ENCODE measurements at regions not wholly inside any gene's neighbourhood (a gene's known extent, or its start where the extent isn't known, plus 50 kb on each side); places are given as distances from the start of the nearest gene placed in this dataset.

DNA sequence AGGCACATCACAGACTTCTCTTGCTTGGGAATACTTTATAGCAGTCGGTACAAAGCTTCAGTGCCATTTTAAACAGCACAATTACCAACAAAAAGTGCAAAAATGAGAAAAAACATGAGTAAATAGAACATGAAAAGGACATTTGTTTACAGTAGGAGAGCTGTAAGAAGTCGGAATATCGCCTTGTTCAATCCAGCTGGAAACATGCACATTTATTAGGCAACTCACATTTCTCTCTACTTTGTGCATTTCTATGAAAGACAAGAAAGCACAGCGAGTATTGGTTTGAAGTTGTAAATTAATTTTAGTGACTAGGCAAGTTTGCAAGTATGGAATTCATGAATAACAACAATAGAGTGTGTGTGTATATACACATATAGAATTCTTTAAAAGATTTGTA, 484.7 kb downstream of the DACH1 start:
- Histone ChIP-seq H3K9ac (ENCODE audit: low read depth in 1 of 2, low read length in 2 of 2) (no peak overlapping the region), H3K4me3 (ENCODE audit: low read depth in 1 of 2, low read length in 2 of 2) (no peak overlapping the region), H3K36me3 (ENCODE audit: control insufficient read depth in 1 of 2, insufficient read depth in 2 of 2, low read length in 2 of 2) (no peaks in the 10 kb centered on the region), H3K27me3 (ENCODE audit: control insufficient read depth in 1 of 2, insufficient read depth in 2 of 2, low read length in 2 of 2) (no peaks in the 10 kb centered on the region), H3K4me1 (ENCODE audit: control insufficient read depth in 1 of 2, insufficient read depth in 2 of 2, low read length in 2 of 2) (peaks cover 0 to 6% of the 10 kb centered on the region in 2 donors), H3K9me3 (ENCODE audit: control insufficient read depth in 1 of 2, low read length in 2 of 2) (no peaks in the 10 kb centered on the region), H3K27ac (ENCODE audit: low read depth, low read length) (no peak overlapping the region)

DNA sequence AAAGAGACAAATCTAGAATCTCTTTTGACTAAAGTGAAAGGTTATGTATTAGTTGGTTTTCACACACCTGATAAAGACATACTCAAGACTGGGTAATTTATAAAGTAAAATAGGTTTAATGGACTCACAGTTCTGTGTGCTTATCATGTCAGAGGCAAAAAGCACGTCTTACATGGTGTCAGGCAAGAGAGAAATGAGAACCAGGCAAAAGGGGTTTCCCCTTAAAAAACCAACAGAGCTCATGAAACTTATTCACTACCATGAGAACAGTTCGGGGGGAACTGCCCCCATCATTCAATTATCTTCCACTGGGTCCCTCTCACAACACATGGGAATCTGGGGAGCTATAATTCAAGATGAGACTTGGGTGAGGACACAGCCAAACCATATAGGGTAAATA, 486.8 kb downstream of the DACH1 start:
- H3K27me3 ChIP-seq (ENCODE audit: control insufficient read depth in 1 of 2, insufficient read depth in 2 of 2, low read length in 2 of 2) = no peaks in the 10 kb centered on the region
- H3K9me3 ChIP-seq (ENCODE audit: control insufficient read depth in 1 of 2, low read length in 2 of 2) = no peaks in the 10 kb centered on the region
- H3K4me3 ChIP-seq (ENCODE audit: low read depth in 1 of 2, low read length in 2 of 2) = no peak overlapping the region
- H3K4me1 ChIP-seq (ENCODE audit: control insufficient read depth in 1 of 2, insufficient read depth in 2 of 2, low read length in 2 of 2) = peaks cover 0 to 6% of the 10 kb centered on the region in 2 donors
- no peak overlapping the region for H3K9ac ChIP-seq (ENCODE audit: low read depth in 1 of 2, low read length in 2 of 2)
- no peaks in the 10 kb centered on the region for H3K36me3 ChIP-seq (ENCODE audit: control insufficient read depth in 1 of 2, insufficient read depth in 2 of 2, low read length in 2 of 2)
- no peak overlapping the region for H3K27ac ChIP-seq (ENCODE audit: low read depth, low read length)

DNA sequence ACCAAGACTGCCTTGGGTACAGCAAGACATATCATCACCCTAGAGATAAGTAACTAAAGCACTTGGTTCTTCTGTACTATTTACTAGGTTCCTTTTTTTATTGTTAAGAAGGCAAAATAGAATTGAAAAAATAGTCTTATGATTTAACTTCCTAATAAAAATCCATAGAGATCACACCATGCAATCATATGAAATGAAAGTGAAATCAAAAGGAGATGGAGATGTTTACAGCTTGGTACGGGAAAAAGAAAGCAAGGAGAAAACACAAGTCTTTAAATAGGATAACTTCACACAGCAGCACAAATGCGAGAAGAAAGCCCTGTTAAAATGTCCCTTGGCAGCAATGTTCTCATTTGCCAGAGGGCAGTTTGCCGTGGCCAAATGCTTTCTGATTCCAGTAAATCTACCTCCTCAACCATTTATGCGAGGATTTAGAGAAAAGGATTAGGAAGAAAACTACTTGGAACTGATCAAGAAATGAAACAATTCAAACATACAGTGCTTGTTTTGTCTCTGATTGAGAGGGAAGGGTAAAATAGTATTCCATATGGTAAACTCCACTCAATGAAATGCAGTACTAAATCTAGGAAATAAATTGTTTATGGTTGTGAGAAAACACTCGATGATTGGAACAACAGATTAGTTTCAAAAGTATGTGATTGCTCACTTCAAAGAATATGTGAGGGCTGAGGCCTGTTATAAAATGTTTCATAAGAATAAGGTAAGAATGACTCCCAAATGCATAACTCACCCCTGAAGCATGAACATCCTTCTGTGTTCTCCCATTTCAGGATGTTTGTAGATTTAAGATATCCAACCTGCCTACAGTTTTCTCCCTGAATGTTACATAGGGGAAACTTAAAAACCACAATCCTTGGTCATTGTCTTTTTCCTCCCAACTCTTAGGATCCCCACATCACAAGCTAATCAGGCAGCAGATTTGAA, 487.8 kb downstream of the DACH1 start:
- Histone ChIP-seq H3K27ac (ENCODE audit: low read depth, low read length) (no peak overlapping the region), H3K27me3 (ENCODE audit: control insufficient read depth in 1 of 2, insufficient read depth in 2 of 2, low read length in 2 of 2) (no peaks in the 10 kb centered on the region), H3K9ac (ENCODE audit: low read depth in 1 of 2, low read length in 2 of 2) (peak overlapping the region; percentile 42 to 49), H3K4me1 (ENCODE audit: control insufficient read depth in 1 of 2, insufficient read depth in 2 of 2, low read length in 2 of 2) (peaks cover 0 to 6% of the 10 kb centered on the region in 2 donors), H3K4me3 (ENCODE audit: low read depth in 1 of 2, low read length in 2 of 2) (peak overlapping the region; percentile 59 to 66), H3K36me3 (ENCODE audit: control insufficient read depth in 1 of 2, insufficient read depth in 2 of 2, low read length in 2 of 2) (no peaks in the 10 kb centered on the region), H3K9me3 (ENCODE audit: control insufficient read depth in 1 of 2, low read length in 2 of 2) (no peaks in the 10 kb centered on the region)

DNA sequence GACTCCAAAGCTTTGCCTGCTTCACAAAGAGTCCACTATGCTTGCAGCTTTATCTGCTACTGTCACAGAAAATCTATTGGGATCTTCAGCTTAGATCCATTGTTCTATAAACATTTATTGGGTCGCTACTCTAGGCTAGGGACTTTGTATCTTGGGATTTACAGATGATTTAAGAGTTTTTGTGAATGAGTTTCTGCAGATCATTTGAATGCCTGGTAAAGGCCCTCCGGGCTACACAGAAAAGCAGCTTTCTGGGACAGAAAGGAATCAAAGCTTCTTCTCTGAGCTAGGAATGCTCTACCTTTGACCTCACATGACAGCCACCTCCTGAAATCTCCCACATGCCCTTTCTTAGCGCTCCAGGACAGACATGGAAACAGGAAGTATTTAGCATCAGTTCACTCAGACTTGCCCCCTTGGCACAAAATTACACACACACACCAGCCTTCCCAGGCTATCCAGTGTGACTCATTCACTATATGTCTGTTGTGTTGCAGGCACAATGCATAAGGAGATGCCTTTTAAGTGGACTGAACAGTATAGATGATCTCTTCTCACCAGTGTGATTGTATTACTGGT, 492.4 kb downstream of the DACH1 start:
- no peaks in the 10 kb centered on the region for H3K27me3 ChIP-seq (ENCODE audit: control insufficient read depth in 1 of 2, insufficient read depth in 2 of 2, low read length in 2 of 2)
- H3K4me3 ChIP-seq (ENCODE audit: low read depth in 1 of 2, low read length in 2 of 2) = no peak overlapping the region

DNA sequence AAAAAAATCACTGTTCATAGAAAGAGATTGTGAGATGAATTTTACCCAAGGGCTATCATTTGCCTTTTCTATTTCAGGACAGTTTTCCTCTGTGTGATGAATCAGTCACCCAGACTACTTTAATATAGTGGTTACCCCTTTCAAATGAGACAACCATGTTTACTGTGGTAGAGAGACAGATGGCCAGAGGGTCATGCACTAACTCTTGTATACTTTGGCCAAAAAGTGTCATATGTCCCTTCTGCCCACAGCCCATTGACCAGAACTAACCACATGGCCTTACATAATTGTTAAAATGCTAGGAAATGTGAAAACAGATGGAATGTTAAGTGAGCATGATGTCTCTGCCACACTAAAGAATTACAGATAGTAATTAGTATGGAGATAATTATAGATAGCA, 498.7 kb downstream of the DACH1 start:
- Histone ChIP-seq H3K4me3 (ENCODE audit: low read depth in 1 of 2, low read length in 2 of 2) (no peak overlapping the region), H3K27me3 (ENCODE audit: control insufficient read depth in 1 of 2, insufficient read depth in 2 of 2, low read length in 2 of 2) (no peaks in the 10 kb centered on the region), H3K4me1 (ENCODE audit: control insufficient read depth in 1 of 2, insufficient read depth in 2 of 2, low read length in 2 of 2) (no peaks in the 10 kb centered on the region), H3K36me3 (ENCODE audit: control insufficient read depth in 1 of 2, insufficient read depth in 2 of 2, low read length in 2 of 2) (no peaks in the 10 kb centered on the region), H3K9me3 (ENCODE audit: control insufficient read depth in 1 of 2, low read length in 2 of 2) (no peaks in the 10 kb centered on the region), H3K27ac (ENCODE audit: low read depth, low read length) (no peak overlapping the region), H3K9ac (ENCODE audit: low read depth in 1 of 2, low read length in 2 of 2) (no peak overlapping the region)

More for the DNA sequence above, 492.4 kb downstream of the DACH1 start:
- no peak overlapping the region for H3K9ac ChIP-seq (ENCODE audit: low read depth in 1 of 2, low read length in 2 of 2)
- H3K27ac ChIP-seq (ENCODE audit: low read depth, low read length) = no peak overlapping the region
- H3K4me1 ChIP-seq (ENCODE audit: control insufficient read depth in 1 of 2, insufficient read depth in 2 of 2, low read length in 2 of 2) = peaks cover 0 to 2% of the 10 kb centered on the region in 2 donors
- H3K9me3 ChIP-seq (ENCODE audit: control insufficient read depth in 1 of 2, low read length in 2 of 2) = no peaks in the 10 kb centered on the region
- no peaks in the 10 kb centered on the region for H3K36me3 ChIP-seq (ENCODE audit: control insufficient read depth in 1 of 2, insufficient read depth in 2 of 2, low read length in 2 of 2)

DNA sequence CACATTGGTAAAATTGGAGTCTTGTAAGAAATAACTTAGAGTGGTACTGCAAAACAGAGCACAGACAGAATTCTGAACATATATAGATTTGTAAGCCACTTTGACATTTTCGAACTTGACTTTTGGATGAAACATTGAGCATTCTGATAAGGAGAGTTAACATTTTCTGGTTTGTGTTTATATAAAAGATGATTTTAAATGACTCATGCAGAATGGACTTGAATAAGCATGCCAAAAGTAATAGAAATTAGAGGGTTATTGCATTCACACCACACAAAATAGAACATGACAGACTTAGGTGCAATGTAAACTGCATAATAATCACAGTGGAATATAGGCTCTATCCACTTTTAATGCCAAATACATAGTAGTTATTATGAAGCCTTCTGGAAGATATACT, 507.0 kb downstream of the DACH1 start:
- Histone ChIP-seq H3K27me3 (ENCODE audit: control insufficient read depth in 1 of 2, insufficient read depth in 2 of 2, low read length in 2 of 2) (no peaks in the 10 kb centered on the region), H3K27ac (ENCODE audit: low read depth, low read length) (no peak overlapping the region), H3K9me3 (ENCODE audit: control insufficient read depth in 1 of 2, low read length in 2 of 2) (no peaks in the 10 kb centered on the region), H3K4me1 (ENCODE audit: control insufficient read depth in 1 of 2, insufficient read depth in 2 of 2, low read length in 2 of 2) (no peaks in the 10 kb centered on the region), H3K9ac (ENCODE audit: low read depth in 1 of 2, low read length in 2 of 2) (no peak overlapping the region), H3K4me3 (ENCODE audit: low read depth in 1 of 2, low read length in 2 of 2) (no peak overlapping the region), H3K36me3 (ENCODE audit: control insufficient read depth in 1 of 2, insufficient read depth in 2 of 2, low read length in 2 of 2) (no peaks in the 10 kb centered on the region)

DNA sequence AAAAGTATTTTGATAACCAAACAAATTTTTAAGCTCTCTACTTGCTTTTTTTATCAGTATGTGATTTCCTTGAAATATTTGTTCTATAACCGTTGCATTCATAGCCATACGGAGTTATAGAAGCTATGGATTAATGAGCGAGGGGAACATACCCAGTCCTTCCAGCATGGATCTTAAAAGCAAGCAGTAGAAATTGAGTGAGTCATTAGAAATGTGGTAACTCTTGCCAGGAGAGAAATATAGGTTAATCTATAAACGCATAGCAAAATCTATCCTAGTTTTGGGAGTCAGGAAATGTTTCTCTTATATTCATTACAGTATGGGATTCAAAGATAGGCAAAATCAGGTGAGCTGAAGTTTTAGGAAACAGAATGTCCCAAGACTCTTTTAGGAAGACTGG, 507.4 kb downstream of the DACH1 start:
- Histone ChIP-seq H3K4me1 (ENCODE audit: control insufficient read depth in 1 of 2, insufficient read depth in 2 of 2, low read length in 2 of 2) (no peaks in the 10 kb centered on the region), H3K4me3 (ENCODE audit: low read depth in 1 of 2, low read length in 2 of 2) (no peak overlapping the region), H3K9me3 (ENCODE audit: control insufficient read depth in 1 of 2, low read length in 2 of 2) (no peaks in the 10 kb centered on the region), H3K9ac (ENCODE audit: low read depth in 1 of 2, low read length in 2 of 2) (no peak overlapping the region), H3K27me3 (ENCODE audit: control insufficient read depth in 1 of 2, insufficient read depth in 2 of 2, low read length in 2 of 2) (no peaks in the 10 kb centered on the region), H3K27ac (ENCODE audit: low read depth, low read length) (no peak overlapping the region), H3K36me3 (ENCODE audit: control insufficient read depth in 1 of 2, insufficient read depth in 2 of 2, low read length in 2 of 2) (no peaks in the 10 kb centered on the region)

DNA sequence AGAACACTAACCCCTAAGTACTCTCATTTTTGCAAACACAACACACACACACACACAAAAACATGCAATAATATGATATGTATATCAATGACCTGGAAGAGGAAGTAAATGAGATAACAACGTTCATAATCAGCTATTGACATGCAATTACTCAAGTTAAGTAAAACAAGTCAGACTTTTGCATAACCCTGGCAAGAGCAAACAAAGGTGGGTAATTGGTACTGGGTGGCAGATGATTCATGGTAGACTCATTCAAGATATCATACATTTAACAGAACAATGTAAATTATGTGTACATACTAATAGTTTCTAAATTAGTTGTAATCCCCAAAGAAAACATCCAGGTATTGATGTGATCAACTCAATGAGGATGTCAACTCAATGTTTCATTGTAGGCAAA, 508.8 kb downstream of the DACH1 start:
- H3K9ac ChIP-seq (ENCODE audit: low read depth in 1 of 2, low read length in 2 of 2) = no peak overlapping the region
- no peaks in the 10 kb centered on the region for H3K4me1 ChIP-seq (ENCODE audit: control insufficient read depth in 1 of 2, insufficient read depth in 2 of 2, low read length in 2 of 2)
- H3K27me3 ChIP-seq (ENCODE audit: control insufficient read depth in 1 of 2, insufficient read depth in 2 of 2, low read length in 2 of 2) = no peaks in the 10 kb centered on the region
- H3K9me3 ChIP-seq (ENCODE audit: control insufficient read depth in 1 of 2, low read length in 2 of 2) = no peaks in the 10 kb centered on the region
- H3K27ac ChIP-seq (ENCODE audit: low read depth, low read length) = no peak overlapping the region
- H3K4me3 ChIP-seq (ENCODE audit: low read depth in 1 of 2, low read length in 2 of 2) = no peak overlapping the region
- H3K36me3 ChIP-seq (ENCODE audit: control insufficient read depth in 1 of 2, insufficient read depth in 2 of 2, low read length in 2 of 2) = no peaks in the 10 kb centered on the region

DNA sequence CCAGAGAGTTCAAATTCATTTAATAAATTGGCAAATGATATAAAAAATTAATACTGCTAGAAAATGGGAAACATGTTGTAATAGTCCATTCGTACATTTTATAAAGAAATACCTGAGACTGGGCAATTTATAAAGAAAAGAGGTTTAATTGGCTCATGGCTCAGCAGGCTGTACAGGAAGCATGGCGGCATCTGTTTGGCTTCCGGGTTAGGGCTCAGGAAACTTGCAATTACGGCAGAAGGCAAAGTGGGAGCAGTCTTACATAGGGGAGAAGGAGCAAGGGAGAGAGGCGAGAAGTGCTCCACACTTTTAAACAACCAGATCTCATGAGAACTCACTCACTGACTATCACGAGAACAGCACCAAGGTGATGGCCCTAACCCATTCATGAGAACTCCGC, 512.0 kb downstream of the DACH1 start:
- no peaks in the 10 kb centered on the region for H3K36me3 ChIP-seq (ENCODE audit: control insufficient read depth in 1 of 2, insufficient read depth in 2 of 2, low read length in 2 of 2)
- H3K27ac ChIP-seq (ENCODE audit: low read depth, low read length) = no peak overlapping the region
- H3K9me3 ChIP-seq (ENCODE audit: control insufficient read depth in 1 of 2, low read length in 2 of 2) = no peaks in the 10 kb centered on the region
- H3K27me3 ChIP-seq (ENCODE audit: control insufficient read depth in 1 of 2, insufficient read depth in 2 of 2, low read length in 2 of 2) = no peaks in the 10 kb centered on the region
- no peak overlapping the region for H3K4me3 ChIP-seq (ENCODE audit: low read depth in 1 of 2, low read length in 2 of 2)
- H3K9ac ChIP-seq (ENCODE audit: low read depth in 1 of 2, low read length in 2 of 2) = no peak overlapping the region
- H3K4me1 ChIP-seq (ENCODE audit: control insufficient read depth in 1 of 2, insufficient read depth in 2 of 2, low read length in 2 of 2) = no peaks in the 10 kb centered on the region

DNA sequence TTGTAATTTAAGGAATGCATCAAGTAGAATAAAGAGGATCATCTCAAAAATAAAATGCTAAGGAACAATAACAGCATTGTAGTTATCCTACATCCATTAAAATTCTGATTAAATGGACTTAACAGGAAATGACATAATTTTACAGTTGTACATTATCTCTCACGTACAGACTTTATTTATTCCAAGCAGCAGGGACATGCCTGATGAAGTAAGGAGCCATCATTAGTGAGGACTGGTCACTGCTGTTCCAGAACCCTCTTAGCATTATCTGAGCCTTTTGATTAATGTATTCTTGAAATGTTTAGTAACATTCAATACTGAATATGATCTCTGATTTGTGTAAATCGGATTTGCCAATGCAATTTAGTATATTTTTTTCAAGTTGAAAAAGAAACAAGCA, 516.1 kb downstream of the DACH1 start:
- H3K4me1 ChIP-seq (ENCODE audit: control insufficient read depth in 1 of 2, insufficient read depth in 2 of 2, low read length in 2 of 2) = no peaks in the 10 kb centered on the region
- no peaks in the 10 kb centered on the region for H3K9me3 ChIP-seq (ENCODE audit: control insufficient read depth in 1 of 2, low read length in 2 of 2)
- no peaks in the 10 kb centered on the region for H3K27me3 ChIP-seq (ENCODE audit: control insufficient read depth in 1 of 2, insufficient read depth in 2 of 2, low read length in 2 of 2)
- no peaks in the 10 kb centered on the region for H3K36me3 ChIP-seq (ENCODE audit: control insufficient read depth in 1 of 2, insufficient read depth in 2 of 2, low read length in 2 of 2)
- no peak overlapping the region for H3K9ac ChIP-seq (ENCODE audit: low read depth in 1 of 2, low read length in 2 of 2)
- H3K4me3 ChIP-seq (ENCODE audit: low read depth in 1 of 2, low read length in 2 of 2) = no peak overlapping the region
- no peak overlapping the region for H3K27ac ChIP-seq (ENCODE audit: low read depth, low read length)
